Endothelial cell (in vitro differentiated cells): ENCODE measurements at regions not wholly inside any gene's neighbourhood (a gene's known extent, or its start where the extent isn't known, plus 50 kb on each side); places are given as distances from the start of the nearest gene placed in this dataset.

Experiments used
- DNase-seq: peaks from one replicate; pipeline ENCODE4 v3.0.0; 2021; ENCODE audit warnings: low spot score
- H3K27ac Mint-ChIP-seq: one replicate; pipeline ENCODE4 v1.8.0; 2021; ENCODE audit warnings: mixed read lengths, inconsistent platforms; ENCODE audit not compliant: unreplicated experiment
- H3K27me3 Mint-ChIP-seq: one replicate; pipeline ENCODE4 v1.8.0; 2021; ENCODE audit warnings: mild to moderate bottlenecking, moderate library complexity, mixed read lengths, inconsistent platforms; ENCODE audit not compliant: unreplicated experiment
- H3K36me3 Mint-ChIP-seq: one replicate; pipeline ENCODE4 v1.8.0; 2021; ENCODE audit warnings: mild to moderate bottlenecking, low read depth, mixed read lengths, inconsistent platforms; ENCODE audit not compliant: unreplicated experiment
- H3K4me1 Mint-ChIP-seq: one replicate; pipeline ENCODE4 v1.8.0; 2021; ENCODE audit warnings: mild to moderate bottlenecking, mixed read lengths, inconsistent platforms; ENCODE audit not compliant: unreplicated experiment
- H3K4me3 Mint-ChIP-seq: one replicate; pipeline ENCODE4 v1.8.0; 2021; ENCODE audit warnings: mild to moderate bottlenecking, mixed read lengths, inconsistent platforms; ENCODE audit not compliant: unreplicated experiment
- H3K9me3 Mint-ChIP-seq: one replicate; pipeline ENCODE4 v1.8.0; 2021; ENCODE audit warnings: mixed read lengths, inconsistent platforms; ENCODE audit not compliant: unreplicated experiment
- TF ChIP-seq, protein P1 (sequence below): fragments of 200-600 bp; sonication (generic); IDR thresholded peaks from one replicate; pipeline ENCODE4 v1.5.0; 2021; ENCODE audit warnings: antibody characterized with exemption; ENCODE audit not compliant: unreplicated experiment

DNA sequence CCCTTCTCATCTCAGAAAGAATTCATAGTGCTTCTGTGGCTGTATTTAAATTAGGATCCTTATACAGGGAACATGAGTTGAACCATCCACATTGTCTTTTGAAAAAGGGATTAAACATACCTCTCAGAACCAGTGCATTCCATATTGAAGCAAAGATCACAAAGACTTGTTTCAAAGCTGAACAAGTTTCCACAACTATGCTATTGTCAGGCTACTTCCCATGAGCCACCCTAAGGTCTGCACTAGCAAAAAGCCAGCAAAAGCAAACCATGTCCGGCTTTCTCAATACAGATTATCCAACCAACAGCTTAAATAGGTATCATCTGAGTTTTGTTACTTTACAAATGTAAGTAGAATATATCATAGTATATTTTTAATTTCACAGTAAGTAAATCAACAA lies 78.1 kb downstream of the SCG2 start:
- no peak overlapping the region for H3K27ac Mint-ChIP-seq
- H3K9me3 Mint-ChIP-seq = no peaks in the 10 kb centered on the region
- H3K4me3 Mint-ChIP-seq = no peak overlapping the region
- TF ChIP-seq, protein P1, sequence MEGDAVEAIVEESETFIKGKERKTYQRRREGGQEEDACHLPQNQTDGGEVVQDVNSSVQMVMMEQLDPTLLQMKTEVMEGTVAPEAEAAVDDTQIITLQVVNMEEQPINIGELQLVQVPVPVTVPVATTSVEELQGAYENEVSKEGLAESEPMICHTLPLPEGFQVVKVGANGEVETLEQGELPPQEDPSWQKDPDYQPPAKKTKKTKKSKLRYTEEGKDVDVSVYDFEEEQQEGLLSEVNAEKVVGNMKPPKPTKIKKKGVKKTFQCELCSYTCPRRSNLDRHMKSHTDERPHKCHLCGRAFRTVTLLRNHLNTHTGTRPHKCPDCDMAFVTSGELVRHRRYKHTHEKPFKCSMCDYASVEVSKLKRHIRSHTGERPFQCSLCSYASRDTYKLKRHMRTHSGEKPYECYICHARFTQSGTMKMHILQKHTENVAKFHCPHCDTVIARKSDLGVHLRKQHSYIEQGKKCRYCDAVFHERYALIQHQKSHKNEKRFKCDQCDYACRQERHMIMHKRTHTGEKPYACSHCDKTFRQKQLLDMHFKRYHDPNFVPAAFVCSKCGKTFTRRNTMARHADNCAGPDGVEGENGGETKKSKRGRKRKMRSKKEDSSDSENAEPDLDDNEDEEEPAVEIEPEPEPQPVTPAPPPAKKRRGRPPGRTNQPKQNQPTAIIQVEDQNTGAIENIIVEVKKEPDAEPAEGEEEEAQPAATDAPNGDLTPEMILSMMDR = no peak
- H3K27me3 Mint-ChIP-seq = no peaks in the 10 kb centered on the region
- no peaks in the 10 kb centered on the region for H3K36me3 Mint-ChIP-seq
- no peak for DNase-seq
- no peaks in the 10 kb centered on the region for H3K4me1 Mint-ChIP-seq

DNA sequence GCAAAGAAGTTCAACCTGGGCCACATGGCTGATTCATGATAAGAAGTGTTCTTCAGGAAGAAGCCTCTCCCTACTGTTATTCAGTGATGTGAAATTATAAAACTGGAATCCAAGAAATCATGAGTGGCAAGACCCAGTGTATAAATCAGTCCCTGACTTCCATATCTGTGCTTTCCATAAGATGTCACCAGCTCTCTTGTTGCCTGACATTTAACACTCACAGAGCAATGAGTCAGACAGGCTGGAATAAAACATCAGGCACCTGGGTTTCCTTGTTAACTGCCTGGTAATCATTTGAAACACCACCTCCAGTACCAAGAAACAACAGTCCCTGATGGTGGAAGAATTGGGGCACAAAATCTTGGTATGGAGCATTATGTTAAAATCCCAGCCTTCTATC lies 76.1 kb downstream of the SCG2 start:
- no peak overlapping the region for H3K27ac Mint-ChIP-seq
- DNase-seq = no peak

DNA sequence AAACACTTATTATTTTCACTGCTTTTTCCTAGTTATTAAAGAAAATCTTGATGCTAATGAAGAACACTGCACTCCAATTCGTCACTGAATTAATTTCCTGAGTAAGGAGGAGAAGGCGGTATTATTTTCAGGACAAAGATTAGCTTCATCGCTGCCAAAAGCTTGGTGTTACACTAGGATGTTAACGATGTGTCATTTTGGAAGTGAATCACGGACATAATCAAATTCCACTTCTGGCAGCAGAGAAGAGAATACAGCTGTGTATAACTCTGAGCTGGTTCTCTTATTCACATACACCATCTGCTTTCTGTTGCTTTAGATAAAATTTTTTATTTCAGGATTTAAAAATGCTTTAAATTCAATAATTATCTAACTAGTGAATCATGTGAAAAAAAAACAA lies 74.1 kb downstream of the SCG2 start:
- TF ChIP-seq, protein P1 = no peak
- Mint-ChIP-seq H3K4me3 (no peak overlapping the region), H3K9me3 (no peaks in the 10 kb centered on the region), H3K4me1 (no peaks in the 10 kb centered on the region), H3K36me3 (no peaks in the 10 kb centered on the region), H3K27me3 (no peaks in the 10 kb centered on the region), H3K27ac (no peak overlapping the region)
- DNase-seq = no peak

More for the DNA sequence above, 76.1 kb downstream of the SCG2 start:
- no peaks in the 10 kb centered on the region for H3K4me1 Mint-ChIP-seq
- H3K27me3 Mint-ChIP-seq = no peaks in the 10 kb centered on the region
- H3K9me3 Mint-ChIP-seq = no peaks in the 10 kb centered on the region
- H3K36me3 Mint-ChIP-seq = no peaks in the 10 kb centered on the region
- TF ChIP-seq, protein P1 = no peak
- no peak overlapping the region for H3K4me3 Mint-ChIP-seq

DNA sequence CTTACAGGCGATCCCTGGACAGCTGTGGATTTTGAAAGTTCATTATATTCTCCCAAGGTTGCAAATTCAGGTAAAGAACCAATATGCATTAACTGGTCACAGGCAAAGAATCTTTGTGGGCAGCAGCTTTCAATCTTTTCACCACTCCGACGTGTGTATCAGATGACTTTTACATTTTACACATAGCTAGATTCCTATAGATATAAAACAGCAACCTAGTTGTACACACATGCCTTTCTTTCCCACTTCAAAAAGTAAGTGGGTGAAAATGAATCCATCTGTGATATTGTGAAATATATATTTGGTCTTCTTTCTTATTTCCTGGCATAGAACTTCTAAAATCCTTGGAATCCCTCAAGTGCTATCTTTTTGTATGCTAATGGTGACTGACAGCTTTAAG lies 72.5 kb downstream of the SCG2 start:
- no peak overlapping the region for H3K4me3 Mint-ChIP-seq
- no peak for DNase-seq
- no peaks in the 10 kb centered on the region for H3K27me3 Mint-ChIP-seq
- TF ChIP-seq, protein P1 = no peak
- no peak overlapping the region for H3K27ac Mint-ChIP-seq
- H3K9me3 Mint-ChIP-seq = no peaks in the 10 kb centered on the region
- H3K4me1 Mint-ChIP-seq = no peaks in the 10 kb centered on the region
- no peaks in the 10 kb centered on the region for H3K36me3 Mint-ChIP-seq

DNA sequence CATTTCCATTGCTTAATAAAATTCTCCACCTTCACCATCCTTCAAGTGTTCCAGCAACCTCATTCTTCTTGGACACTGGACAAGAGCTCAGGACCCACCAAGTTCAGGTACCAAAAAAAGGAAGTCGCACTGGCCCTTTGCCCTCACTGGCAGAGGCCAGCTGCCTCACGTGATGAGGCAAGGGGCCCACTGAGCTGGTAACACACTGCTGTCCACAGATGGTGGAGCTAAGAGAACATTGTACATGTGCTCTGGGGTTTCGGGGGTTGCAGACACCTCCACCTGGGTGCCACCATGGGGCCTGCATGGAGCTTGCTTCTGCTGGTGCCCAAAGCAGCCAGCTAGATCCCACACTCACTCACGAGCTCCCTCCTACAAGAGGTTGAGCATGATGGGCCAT lies 71.3 kb downstream of the SCG2 start:
- TF ChIP-seq, protein P1 = no peak
- H3K27me3 Mint-ChIP-seq = no peaks in the 10 kb centered on the region
- H3K4me1 Mint-ChIP-seq = no peaks in the 10 kb centered on the region
- no peak for DNase-seq
- no peak overlapping the region for H3K27ac Mint-ChIP-seq
- no peak overlapping the region for H3K4me3 Mint-ChIP-seq
- no peaks in the 10 kb centered on the region for H3K36me3 Mint-ChIP-seq
- no peaks in the 10 kb centered on the region for H3K9me3 Mint-ChIP-seq
